Activated T-cell treated with anti-CD3 and anti-CD28 coated beads for 24 hours (primary cell): ENCODE measurements at regions not wholly inside any gene's neighbourhood (a gene's known extent, or its start where the extent isn't known, plus 50 kb on each side); places are given as distances from the start of the nearest gene placed in this dataset.
"Not testable (repeated sequence)": the region's sequence is repeated elsewhere in the genome, so short reads cannot be mapped to it uniquely, and the experiment has no call there.

Experiments used
- DNase-seq: peaks from one replicate; pipeline ENCODE4 v3.0.0-alpha.2; 2020; ENCODE audit warnings: low read depth

GRCh38 chr15:70602834-70603560 lies 160.4 kb downstream of the UACA start:
- DNase-seq: no peak

- DNase-seq: no peak
Observed at GRCh38 chr15:70602281-70602680, 161.1 kb downstream of the UACA start.

DNA sequence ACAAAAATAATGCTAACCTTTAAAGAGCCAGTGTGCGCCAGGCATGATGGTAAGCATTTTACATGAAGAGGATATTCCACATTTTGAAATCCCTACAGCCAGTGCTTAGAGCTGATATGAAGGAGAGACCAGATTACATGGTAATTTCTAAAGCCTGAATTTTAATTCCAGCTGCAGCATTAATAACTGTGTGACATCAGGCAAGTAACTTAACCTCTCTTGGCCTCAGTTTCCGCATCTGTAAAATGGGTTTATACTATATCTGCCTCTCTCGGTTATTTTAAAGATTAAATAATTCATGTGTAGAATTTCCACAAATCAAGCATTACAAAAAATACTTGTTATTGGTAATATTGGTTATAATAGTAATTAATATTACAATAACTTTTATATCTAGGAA lies 165.4 kb downstream of the UACA start:
- DNase-seq: no peak

- no peak for DNase-seq
Observed at GRCh38 chr15:70597056-70597603, 166.2 kb downstream of the UACA start.

DNA sequence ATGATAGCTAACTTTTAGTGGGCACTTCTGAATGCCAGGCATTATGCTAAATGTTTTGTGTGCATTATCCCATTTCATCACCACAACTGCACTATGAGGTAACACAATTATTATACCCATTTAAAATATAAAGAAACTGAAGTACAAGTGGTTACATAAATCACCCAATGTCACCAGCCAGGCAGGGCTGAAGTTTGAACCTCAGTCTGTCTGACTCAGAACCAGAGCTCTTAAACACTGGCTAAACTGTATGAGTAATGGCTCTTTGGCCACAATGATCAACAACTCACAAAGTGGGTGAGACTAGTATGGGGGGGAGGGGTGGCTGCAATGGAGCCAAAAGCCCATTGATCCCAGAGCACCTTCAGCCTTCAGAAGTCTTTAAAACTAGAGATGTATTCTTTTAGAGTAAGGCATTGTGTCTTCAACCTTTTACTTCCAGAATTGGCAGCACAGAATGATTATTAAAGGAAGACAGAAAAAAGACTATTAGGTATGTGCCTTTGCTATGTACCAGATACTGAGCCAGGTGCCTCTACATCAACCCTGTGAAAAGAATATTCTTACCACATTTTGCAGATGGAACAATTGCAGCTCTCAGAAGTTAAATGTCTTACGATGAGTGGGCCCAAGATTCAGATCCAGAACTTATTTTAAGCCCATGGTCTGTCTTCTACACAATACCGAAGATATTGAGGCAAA lies 166.9 kb downstream of the UACA start:
- DNase-seq: no peak

DNA sequence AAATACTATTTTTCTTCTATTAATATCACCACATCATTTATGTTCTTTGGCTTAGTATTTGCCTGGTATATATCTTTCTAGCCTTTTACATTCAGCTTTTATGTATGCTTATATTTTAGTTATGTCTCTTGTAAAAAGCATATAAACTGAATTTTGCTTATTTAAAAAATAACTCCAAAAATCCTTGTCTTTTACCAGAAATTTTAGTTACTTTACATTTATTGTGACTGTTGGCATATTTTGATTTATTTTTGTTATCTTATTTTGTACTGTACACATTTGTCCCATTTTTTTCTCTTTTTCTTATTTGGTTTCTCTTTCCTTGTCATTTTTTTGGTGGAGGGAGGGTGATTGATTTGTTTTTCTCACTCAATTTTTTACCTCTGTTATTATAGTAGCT lies 169.6 kb downstream of the UACA start:
- DNase-seq: no peak

DNA sequence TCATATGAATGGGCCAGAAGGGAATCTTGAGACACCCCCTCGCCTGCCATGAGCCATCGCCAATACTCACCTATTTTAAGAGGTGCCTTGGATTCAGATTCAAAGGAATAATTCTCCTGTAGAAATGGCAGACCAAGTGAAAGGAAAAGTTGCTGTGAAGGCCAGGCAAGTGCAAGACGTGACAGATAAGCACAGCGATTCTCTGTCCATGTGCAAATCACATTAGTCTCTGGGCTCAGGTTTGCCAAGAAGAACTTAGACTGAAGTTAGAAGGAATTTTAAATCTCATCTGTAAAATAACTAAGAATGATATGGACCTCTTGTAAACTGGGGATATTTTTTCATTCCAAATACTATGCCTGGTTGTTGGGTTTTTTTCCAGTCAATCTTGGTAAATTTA lies 173.6 kb downstream of the UACA start:
- DNase-seq: no peak

DNA sequence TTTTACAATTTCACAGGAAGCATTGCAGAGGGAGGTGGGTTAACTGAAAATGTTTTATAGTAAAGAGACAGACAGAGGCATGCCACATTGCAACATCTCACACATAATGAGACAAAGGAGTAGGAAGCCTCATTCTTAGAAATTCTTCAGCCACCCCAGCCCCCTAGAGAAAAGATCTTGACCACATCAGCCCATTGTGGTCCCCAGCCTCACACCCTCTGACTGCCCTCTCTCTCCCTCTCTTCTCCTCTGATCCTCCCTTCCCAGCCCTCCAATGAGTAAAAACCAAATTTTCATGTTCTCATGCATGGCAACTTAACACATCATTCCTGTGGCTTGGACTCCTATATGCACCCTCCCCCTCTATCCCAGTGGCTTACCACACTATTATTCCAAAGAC lies 174.1 kb downstream of the UACA start:
- no peak for DNase-seq

DNA sequence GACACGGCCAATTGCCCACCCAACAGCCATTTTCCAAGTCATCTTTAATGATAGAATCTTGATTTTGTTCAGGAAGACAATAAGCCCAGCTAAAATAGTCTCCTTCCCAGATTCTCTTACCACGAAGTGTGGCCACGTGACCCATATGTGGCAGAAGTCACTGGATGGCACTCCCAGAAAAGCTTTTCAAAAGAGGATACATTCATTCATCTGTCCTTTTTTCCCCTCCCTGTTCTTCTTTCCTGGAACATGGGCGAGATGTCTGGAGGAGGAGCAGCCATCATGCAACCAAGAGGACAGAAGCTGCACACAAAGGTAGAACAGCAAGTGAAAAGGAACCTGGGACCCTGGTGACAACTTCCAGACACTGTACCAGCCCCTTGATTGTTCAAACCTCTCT lies 174.7 kb downstream of the UACA start:
- no peak for DNase-seq

DNA sequence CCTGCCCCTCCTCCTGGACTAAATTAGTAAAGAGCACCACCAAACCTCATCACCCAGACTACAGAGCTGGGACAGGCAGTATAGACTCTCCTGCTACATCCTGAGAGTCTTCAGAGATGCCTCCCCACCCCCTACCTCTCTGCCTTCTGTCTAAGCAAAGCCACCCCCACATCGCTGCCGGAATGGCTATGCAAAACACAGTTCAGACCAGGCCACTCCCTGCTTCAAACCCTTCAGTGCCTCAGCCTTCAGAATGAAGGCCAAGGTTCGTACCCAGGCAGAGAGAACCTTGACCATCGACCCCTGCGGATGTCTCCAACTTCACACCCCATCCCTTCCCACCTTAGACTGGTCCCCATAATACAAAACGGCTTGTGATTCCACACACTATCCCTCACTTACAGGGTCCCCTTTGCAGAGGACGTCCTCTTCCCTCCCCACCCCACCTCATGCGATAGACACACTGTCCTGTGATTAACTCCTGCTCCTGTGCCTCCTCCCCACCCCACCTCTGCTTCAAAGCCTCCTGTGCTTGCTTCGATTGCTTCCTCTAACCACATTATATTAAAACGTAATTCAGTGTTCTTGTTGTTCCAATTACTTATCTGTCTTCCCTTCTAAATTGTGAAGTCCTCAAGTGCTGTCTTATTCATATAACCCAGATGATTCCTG lies 175.3 kb downstream of the UACA start:
- DNase-seq: no peak

DNA sequence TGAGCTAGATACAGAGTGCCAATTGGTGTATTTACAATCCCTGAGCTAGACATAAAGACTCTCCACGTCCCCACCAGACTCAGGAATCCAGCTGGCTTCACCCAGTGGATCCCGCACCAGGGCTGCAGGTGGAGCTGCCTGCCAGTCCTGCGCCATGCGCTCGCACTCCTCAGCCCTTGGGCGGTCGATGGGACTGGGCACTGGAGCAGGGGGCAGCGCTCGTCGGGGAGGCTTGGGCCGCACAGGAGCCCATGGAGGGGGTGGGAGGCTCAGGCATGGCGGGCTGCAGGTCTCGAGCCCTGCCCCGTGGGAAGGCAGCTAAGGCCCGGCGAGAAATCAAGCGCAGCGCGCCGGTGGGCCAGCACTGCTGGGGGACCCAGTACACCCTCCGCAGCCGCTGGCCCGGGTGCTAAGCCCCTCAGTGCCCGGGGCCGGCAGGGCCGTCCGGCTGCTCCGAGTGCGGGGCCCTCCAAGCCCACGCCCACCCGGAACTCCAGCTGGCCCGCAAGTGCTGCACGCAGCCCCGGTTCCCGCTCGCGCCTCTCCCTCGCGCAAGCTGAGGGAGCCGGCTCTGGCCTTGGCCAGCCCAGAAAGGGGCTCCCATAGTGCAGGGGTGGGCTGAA lies 176.2 kb downstream of the UACA start:
- DNase-seq: not testable (repeated sequence)

- no peak for DNase-seq
Observed at GRCh38 chr15:70586241-70586640, 177.1 kb downstream of the UACA start.

DNA sequence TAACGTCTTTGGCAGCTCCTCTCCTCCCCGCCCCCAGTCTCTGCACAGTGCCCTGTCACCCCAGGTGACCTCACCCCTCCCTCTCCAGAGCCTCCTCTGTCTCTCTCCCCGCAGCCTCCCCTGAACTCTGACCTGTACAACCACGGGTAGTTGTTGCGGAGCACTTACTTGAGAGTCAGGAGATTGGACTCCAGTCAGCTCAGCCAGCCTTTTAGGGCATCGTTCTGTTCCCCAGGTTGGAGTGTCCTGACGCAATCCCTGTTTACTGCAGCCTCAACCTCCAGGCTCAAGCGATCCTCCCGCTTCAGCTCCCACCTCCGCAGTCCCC lies 177.7 kb downstream of the UACA start:
- DNase-seq: no peak

DNA sequence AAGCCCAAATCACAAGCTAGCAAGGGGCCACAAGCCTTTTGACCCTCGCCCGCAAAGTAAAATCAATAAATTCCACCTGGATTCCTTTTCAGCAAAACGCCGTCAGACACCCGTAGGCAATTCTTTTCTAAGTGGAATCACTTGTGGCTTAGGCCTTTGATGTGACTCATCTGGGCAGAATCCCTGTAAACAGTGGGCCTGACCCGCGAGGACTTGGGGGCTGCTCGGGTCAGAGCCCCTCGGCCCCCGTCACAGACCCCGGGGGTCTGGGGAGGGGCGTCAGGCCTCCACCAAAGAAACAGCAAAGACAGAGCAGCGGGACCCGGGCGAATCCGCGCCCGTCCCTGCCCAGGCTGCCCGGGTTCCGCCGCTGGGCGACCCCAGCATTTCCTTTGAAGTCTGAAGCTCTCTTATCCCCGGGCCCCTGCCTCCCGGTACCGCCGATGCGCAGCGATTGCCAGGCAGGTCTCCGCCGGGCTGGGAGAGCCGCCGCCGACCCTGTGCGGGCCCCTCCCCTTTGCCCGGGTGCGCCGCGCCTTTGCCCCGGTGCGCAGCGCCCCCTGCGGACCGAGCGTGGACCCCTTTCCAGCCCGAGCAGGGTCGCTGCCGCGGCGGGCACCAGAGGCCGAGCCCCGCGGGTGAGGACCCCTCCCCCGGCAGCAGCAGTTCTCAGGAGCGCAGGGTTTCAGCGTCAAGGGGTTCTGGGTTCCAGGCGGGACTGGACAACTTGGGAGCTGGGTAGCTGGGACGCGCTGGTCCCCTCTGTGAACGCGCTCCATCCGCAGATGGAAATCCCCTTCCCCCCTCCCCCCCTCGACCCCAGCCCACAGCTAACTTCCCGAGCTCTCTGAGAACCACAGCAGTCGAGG lies 178.3 kb downstream of the UACA start:
- DNase-seq: peak; percentile 21

GRCh38 chr15:70584441-70584837 lies 178.9 kb downstream of the UACA start:
- no peak for DNase-seq

- no peak for DNase-seq
Observed at GRCh38 chr15:70583006-70583405, 180.4 kb downstream of the UACA start.

GRCh38 chr15:70582143-70582945 lies 181.0 kb downstream of the UACA start:
- DNase-seq: no peak

GRCh38 chr15:70580958-70581357 lies 182.4 kb downstream of the UACA start:
- no peak for DNase-seq

DNA sequence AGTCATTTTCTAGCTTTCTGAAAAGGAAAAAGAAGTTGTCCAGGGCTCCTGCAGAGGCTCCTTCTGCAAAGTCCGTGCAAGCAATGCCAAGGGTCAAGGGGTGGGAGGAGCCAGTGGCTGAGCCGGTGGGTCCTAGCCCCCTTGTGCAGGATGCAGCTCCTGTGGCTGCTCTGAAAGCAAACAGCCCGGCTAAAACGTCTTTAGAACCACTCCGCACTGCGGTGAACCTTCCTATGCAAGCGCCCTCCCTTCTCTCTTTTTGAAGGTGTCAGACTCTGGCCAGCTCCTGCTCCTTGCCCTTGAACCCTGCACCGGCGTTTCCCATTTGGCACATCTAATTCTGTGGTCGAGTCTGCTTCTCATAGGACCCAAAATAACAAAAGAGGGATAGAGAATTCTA lies 183.1 kb downstream of the UACA start:
- DNase-seq: no peak

DNA sequence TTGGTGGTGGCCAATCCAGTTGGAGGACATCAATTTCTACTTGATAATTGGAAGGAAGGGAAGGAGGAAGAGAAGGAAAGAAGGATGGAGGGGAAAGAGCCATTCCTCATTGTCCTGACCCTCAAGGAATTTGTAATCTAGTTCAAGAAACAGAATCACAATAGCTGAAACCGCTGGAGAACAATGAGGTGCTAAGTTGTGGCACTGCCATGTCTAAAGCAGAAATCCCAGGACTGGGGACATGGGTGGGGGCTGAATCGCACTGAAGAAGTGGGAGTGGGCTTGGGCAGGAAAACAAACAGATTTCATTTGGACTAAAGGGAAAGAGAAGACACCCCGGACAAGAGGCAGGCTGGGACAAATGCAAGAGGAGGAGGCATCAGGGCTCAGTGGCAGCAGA lies 183.6 kb downstream of the UACA start:
- DNase-seq: no peak

DNA sequence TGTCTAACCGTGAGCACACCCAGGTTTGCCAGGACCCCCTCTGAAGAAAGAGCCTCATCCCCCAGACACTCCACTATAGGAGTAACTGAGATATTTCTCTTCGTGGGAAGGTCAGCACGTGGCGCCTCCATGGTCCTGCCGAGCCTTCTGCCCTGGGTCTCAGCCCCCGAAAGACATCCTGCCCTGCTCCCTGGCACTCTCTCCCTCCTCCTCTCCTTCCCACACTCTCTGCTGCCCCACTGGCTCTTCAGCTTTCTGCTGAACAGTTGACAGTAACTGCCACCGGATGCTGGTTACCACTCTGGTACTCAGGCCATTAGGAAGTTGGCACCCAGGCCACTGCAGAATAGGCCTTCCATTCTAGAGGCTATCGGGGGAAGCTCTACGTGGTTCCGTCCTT lies 185.2 kb downstream of the UACA start:
- DNase-seq: no peak
